Glutamatergic neuron (in vitro differentiated cells): ENCODE measurements at regions not wholly inside any gene's neighbourhood (a gene's known extent, or its start where the extent isn't known, plus 50 kb on each side); places are given as distances from the start of the nearest gene placed in this dataset.

Experiments used
- DNase-seq: peaks from one replicate; pipeline ENCODE4 v3.0.0; 2022
- H3K27ac Mint-ChIP-seq: one replicate; pipeline ENCODE4 v1.8.0; 2020; ENCODE audit warnings: mild to moderate bottlenecking, mixed read lengths, inconsistent platforms; ENCODE audit not compliant: unreplicated experiment
- H3K27me3 Mint-ChIP-seq: one replicate; pipeline ENCODE4 v1.8.0; 2020; ENCODE audit warnings: mild to moderate bottlenecking, moderate library complexity, mixed read lengths, inconsistent platforms; ENCODE audit not compliant: unreplicated experiment
- H3K36me3 Mint-ChIP-seq: one replicate; pipeline ENCODE4 v1.8.0; 2020; ENCODE audit warnings: mild to moderate bottlenecking, mixed read lengths, inconsistent platforms; ENCODE audit not compliant: unreplicated experiment
- H3K4me1 Mint-ChIP-seq: one replicate; pipeline ENCODE4 v1.8.0; 2020; ENCODE audit warnings: mild to moderate bottlenecking, low read depth, mixed read lengths, inconsistent platforms; ENCODE audit not compliant: unreplicated experiment
- H3K4me3 Mint-ChIP-seq: one replicate; pipeline ENCODE4 v1.8.0; 2020; ENCODE audit warnings: mild to moderate bottlenecking, mixed read lengths, inconsistent platforms; ENCODE audit not compliant: unreplicated experiment
- H3K9me3 Mint-ChIP-seq: one replicate; pipeline ENCODE4 v1.8.0; 2020; ENCODE audit warnings: mild to moderate bottlenecking, moderate library complexity, mixed read lengths, inconsistent platforms; ENCODE audit not compliant: unreplicated experiment
- TF ChIP-seq, protein P1 (sequence below): fragments of 200-600 bp; sonication (generic); IDR thresholded peaks from one replicate; pipeline ENCODE4 v1.5.0; 2021; ENCODE audit not compliant: partially characterized antibody, unreplicated experiment

- Mint-ChIP-seq H3K27ac (no peak overlapping the region), H3K4me1 (no peaks in the 10 kb centered on the region), H3K36me3 (peaks cover 16% of the 10 kb centered on the region), H3K27me3 (peaks cover 2% of the 10 kb centered on the region), H3K4me3 (no peak overlapping the region), H3K9me3 (peaks cover 15% of the 10 kb centered on the region)
- no peak for DNase-seq
- TF ChIP-seq, protein P1, sequence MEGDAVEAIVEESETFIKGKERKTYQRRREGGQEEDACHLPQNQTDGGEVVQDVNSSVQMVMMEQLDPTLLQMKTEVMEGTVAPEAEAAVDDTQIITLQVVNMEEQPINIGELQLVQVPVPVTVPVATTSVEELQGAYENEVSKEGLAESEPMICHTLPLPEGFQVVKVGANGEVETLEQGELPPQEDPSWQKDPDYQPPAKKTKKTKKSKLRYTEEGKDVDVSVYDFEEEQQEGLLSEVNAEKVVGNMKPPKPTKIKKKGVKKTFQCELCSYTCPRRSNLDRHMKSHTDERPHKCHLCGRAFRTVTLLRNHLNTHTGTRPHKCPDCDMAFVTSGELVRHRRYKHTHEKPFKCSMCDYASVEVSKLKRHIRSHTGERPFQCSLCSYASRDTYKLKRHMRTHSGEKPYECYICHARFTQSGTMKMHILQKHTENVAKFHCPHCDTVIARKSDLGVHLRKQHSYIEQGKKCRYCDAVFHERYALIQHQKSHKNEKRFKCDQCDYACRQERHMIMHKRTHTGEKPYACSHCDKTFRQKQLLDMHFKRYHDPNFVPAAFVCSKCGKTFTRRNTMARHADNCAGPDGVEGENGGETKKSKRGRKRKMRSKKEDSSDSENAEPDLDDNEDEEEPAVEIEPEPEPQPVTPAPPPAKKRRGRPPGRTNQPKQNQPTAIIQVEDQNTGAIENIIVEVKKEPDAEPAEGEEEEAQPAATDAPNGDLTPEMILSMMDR = no peak
Measured at GRCh38 chr4:167730769-167731168, 361.6 kb upstream of the ANXA10 start.

DNA sequence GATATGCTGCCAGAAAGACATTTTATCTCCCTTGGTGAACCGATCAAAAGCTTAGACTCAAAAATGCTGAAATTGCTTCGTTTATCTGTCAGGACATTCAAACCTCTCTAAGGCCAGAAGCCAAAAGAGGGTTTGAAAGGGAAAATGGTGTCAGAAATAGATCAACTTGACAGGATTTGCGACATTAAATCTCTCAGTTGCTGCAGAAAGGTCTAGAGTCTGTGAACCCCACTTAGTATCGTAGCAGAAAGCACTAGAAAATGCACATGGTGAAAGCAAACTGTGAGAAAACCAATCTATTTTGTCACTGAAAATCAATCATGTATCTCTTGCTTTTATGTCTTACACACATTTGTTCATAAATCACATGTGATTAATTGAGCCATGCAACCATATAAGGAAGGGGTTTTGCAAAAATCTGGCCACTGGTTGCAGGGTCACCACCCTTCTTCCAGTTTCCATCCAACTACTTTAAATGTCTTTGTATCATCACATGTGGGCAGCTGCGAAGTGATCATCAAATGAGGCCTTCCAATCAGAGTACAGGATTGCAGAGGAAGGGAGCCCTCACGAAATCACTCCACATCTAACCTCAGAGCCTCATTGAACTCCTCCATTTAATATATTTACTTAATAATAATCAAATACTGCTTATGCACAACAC lies 347.2 kb upstream of the ANXA10 start:
- TF ChIP-seq, protein P1 = no peak

GRCh38 chr4:167767281-167767680 lies 325.1 kb upstream of the ANXA10 start:
- DNase-seq = no peak
- no peak overlapping the region for H3K4me3 Mint-ChIP-seq
- H3K27me3 Mint-ChIP-seq = peaks cover 1% of the 10 kb centered on the region
- no peaks in the 10 kb centered on the region for H3K4me1 Mint-ChIP-seq
- H3K36me3 Mint-ChIP-seq = peaks cover 5% of the 10 kb centered on the region
- no peak overlapping the region for H3K27ac Mint-ChIP-seq
- TF ChIP-seq, protein P1 = no peak
- H3K9me3 Mint-ChIP-seq = peaks cover 2% of the 10 kb centered on the region

More for the DNA sequence above, 347.2 kb upstream of the ANXA10 start:
- H3K36me3 Mint-ChIP-seq = no peaks in the 10 kb centered on the region
- H3K4me3 Mint-ChIP-seq = no peak overlapping the region
- H3K27me3 Mint-ChIP-seq = no peaks in the 10 kb centered on the region
- DNase-seq = no peak
- no peaks in the 10 kb centered on the region for H3K9me3 Mint-ChIP-seq
- no peak overlapping the region for H3K27ac Mint-ChIP-seq
- no peaks in the 10 kb centered on the region for H3K4me1 Mint-ChIP-seq

- Mint-ChIP-seq H3K9me3 (no peaks in the 10 kb centered on the region), H3K36me3 (no peaks in the 10 kb centered on the region), H3K27me3 (peaks cover 2% of the 10 kb centered on the region), H3K4me1 (no peaks in the 10 kb centered on the region), H3K27ac (no peak overlapping the region), H3K4me3 (no peak overlapping the region)
- TF ChIP-seq, protein P1 = no peak
- DNase-seq = no peak
Measured at GRCh38 chr4:167774646-167775045, 317.7 kb upstream of the ANXA10 start.

GRCh38 chr4:167775375-167775774 lies 317.0 kb upstream of the ANXA10 start:
- no peaks in the 10 kb centered on the region for H3K36me3 Mint-ChIP-seq
- DNase-seq = no peak
- H3K27me3 Mint-ChIP-seq = peaks cover 2% of the 10 kb centered on the region
- TF ChIP-seq, protein P1 = no peak
- no peaks in the 10 kb centered on the region for H3K9me3 Mint-ChIP-seq
- H3K4me1 Mint-ChIP-seq = no peaks in the 10 kb centered on the region
- no peak overlapping the region for H3K4me3 Mint-ChIP-seq
- no peak overlapping the region for H3K27ac Mint-ChIP-seq
